ENCODE measurements at regions not wholly inside any gene's neighbourhood (a gene's known extent, or its start where the extent isn't known, plus 50 kb on each side); places are given as distances from the start of the nearest gene placed in this dataset.

DNA sequence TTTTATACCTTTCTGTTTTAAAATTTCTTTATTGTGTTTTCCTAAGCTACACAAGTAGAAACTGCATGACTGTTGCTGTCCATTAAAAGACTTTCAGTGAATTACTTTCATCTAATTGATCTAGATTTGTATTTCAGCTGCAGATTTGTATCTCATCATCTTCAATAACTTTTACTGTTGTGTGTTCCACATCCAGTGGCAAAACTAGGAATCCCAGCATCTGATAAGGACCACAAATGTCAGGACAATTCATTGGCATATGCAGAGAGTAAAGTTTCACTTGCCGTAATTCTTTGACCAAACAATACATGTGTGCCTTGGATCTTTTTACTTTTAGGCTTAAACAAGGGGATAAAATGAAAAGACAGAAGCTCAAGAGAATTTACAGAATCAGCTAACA lies 112.6 kb downstream of the FBXO8 start:
- H3K36me3 ChIP-seq (ENCODE audit: control insufficient read depth, insufficient read depth, low read length) = no peaks in the 10 kb centered on the region
- TF ChIP-seq, protein P1, sequence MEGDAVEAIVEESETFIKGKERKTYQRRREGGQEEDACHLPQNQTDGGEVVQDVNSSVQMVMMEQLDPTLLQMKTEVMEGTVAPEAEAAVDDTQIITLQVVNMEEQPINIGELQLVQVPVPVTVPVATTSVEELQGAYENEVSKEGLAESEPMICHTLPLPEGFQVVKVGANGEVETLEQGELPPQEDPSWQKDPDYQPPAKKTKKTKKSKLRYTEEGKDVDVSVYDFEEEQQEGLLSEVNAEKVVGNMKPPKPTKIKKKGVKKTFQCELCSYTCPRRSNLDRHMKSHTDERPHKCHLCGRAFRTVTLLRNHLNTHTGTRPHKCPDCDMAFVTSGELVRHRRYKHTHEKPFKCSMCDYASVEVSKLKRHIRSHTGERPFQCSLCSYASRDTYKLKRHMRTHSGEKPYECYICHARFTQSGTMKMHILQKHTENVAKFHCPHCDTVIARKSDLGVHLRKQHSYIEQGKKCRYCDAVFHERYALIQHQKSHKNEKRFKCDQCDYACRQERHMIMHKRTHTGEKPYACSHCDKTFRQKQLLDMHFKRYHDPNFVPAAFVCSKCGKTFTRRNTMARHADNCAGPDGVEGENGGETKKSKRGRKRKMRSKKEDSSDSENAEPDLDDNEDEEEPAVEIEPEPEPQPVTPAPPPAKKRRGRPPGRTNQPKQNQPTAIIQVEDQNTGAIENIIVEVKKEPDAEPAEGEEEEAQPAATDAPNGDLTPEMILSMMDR (IDR thresholded peaks at IDR 0.05; ENCODE audit: insufficient read depth, low read length, poor library complexity, severe bottlenecking) = no peak
- H3K27me3 ChIP-seq (ENCODE audit: control insufficient read depth, insufficient read depth, low read length) = no peaks in the 10 kb centered on the region
- no peak for DNase-seq (ENCODE audit: low read depth)
- no peak overlapping the region for H3K4me3 ChIP-seq (ENCODE audit: low read depth, low read length)

DNA sequence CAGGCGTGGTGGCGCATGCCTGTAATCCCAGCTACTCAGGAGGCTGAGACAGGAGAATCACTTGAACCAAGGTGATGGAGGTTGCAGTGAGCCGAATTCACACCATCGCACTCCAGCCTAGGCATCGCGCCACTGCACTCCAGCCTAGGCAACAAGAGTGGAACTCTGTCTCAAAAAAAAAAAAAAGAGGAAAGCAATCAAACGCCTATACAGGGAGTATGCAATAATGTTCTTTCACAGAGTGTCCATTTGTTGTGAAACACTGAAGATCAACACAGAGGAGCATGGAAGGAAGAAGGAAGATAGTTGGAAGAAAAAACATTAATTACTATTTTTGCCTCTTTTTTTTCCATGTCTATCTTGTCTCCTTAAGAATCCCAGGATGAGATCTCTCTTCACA lies 113.4 kb downstream of the FBXO8 start:
- TF ChIP-seq, protein P1 (IDR thresholded peaks at IDR 0.05; ENCODE audit: insufficient read depth, low read length, poor library complexity, severe bottlenecking) = no peak
- Histone ChIP-seq H3K4me3 (ENCODE audit: low read depth, low read length) (no peak overlapping the region), H3K27me3 (ENCODE audit: control insufficient read depth, insufficient read depth, low read length) (no peaks in the 10 kb centered on the region), H3K36me3 (ENCODE audit: control insufficient read depth, insufficient read depth, low read length) (no peaks in the 10 kb centered on the region)
- DNase-seq (ENCODE audit: low read depth) = no peak

DNA sequence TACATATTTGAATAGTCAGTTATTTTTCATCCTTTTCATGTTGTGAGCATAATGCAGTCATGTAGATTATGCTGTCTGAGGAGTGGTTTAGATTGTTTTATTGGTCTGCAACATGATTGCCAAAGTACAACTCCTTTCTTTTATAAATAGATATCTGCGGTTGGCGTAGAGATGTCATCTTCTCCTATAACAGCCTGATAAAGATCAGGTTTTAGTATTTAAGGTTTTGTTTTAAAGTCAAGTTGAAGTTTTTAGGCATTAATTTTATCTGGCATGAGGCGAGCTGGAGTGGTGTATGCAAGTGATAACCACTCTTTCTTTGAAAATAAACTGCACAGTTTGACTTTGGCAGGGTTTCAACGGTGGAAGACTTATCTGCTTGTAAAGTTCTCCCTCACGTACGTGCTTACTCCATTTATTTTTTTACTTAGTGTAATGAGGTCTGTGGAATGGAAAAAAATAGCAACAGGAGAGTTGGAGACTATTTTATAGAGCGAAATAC lies 126.3 kb downstream of the FBXO8 start:
- no peaks in the 10 kb centered on the region for H3K36me3 ChIP-seq (ENCODE audit: control insufficient read depth, insufficient read depth, low read length)
- TF ChIP-seq, protein P1 (IDR thresholded peaks at IDR 0.05; ENCODE audit: insufficient read depth, low read length, poor library complexity, severe bottlenecking) = no peak
- DNase-seq (ENCODE audit: low read depth) = no peak
- no peak overlapping the region for H3K4me3 ChIP-seq (ENCODE audit: low read depth, low read length)
- H3K27me3 ChIP-seq (ENCODE audit: control insufficient read depth, insufficient read depth, low read length) = no peaks in the 10 kb centered on the region

DNA sequence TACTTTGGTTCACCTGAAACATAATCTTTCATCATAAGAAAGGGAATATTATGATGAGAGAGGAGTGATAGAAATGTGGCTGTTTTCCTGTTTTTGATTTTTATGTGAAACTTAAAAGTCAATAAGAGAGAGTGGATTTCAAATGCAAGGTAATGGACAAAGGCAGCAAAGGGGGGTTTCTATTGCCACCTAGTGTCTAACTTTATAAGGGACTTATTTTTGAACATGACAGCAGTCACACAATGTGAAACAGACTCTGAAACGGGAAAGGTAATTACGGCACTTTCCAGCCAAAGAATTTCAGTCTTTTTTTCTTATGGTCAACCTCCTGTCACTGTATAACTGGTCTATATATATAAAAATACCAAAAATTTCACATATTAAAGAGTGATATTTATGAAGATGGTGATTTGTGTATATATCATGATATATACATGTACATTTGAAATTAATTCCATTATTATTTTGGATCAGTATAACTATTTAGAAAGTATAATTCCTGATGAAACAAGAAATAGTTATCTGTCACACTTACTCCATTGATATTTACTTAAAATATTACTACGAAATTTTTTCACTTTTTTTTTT lies 127.1 kb downstream of the FBXO8 start:
- Histone ChIP-seq H3K4me3 (ENCODE audit: low read depth, low read length) (no peak overlapping the region), H3K27me3 (ENCODE audit: control insufficient read depth, insufficient read depth, low read length) (no peaks in the 10 kb centered on the region), H3K36me3 (ENCODE audit: control insufficient read depth, insufficient read depth, low read length) (no peaks in the 10 kb centered on the region)
- TF ChIP-seq, protein P1 (IDR thresholded peaks at IDR 0.05; ENCODE audit: insufficient read depth, low read length, poor library complexity, severe bottlenecking) = peak; percentile 60
- no peak for DNase-seq (ENCODE audit: low read depth)

DNA sequence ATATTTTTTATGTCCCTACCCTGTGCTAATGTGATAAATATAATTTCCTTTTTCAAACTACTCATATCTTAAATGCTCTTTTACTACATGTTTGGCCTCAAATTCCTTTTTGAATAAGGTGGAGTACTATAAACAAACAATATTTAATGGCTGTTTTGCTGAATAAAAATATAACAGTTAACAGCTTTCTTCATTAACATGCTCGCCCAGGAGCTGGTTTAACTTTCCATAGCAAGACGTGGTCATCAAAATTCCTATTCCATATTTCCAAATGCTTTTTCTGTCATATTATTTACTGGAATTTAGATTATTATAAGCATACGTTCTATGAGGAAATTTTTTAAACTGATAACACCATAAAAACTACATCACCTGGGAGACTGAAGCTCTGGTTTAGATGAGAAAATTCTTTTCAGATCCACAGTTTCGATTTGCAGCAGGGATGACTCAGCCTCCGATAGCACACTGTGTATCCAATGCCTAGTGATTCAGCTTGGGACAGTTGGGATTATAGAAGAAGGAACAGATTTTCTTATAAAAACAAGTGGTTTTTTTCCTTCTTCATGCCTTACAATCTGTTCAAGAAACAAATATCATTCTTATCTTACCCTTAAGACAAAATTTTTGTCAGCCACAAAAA lies 129.1 kb downstream of the FBXO8 start:
- DNase-seq (ENCODE audit: low read depth) = peak; percentile 16
- no peaks in the 10 kb centered on the region for H3K36me3 ChIP-seq (ENCODE audit: control insufficient read depth, insufficient read depth, low read length)
- no peaks in the 10 kb centered on the region for H3K27me3 ChIP-seq (ENCODE audit: control insufficient read depth, insufficient read depth, low read length)
- H3K4me3 ChIP-seq (ENCODE audit: low read depth, low read length) = no peak overlapping the region
- TF ChIP-seq, protein P1 (IDR thresholded peaks at IDR 0.05; ENCODE audit: insufficient read depth, low read length, poor library complexity, severe bottlenecking) = no peak
